H1 (cell line): ENCODE measurements at regions not wholly inside any gene's neighbourhood (a gene's known extent, or its start where the extent isn't known, plus 50 kb on each side); places are given as distances from the start of the nearest gene placed in this dataset.

ENCODE experiments used
- CTCF ChIA-PET: fragments of 300-600 bp; sonication (Branson Sonifier 250); formaldehyde crosslinking; loops from one replicate; lab custom pipeline; 2021; ENCODE audit not compliant: partially characterized antibody; lab: Charles Lee
- POLR2A ChIA-PET: fragments of 300-600 bp; sonication (Branson Sonifier 250); formaldehyde crosslinking; loops from one replicate; lab custom pipeline; 2021; ENCODE audit warnings: inconsistent platforms; ENCODE audit not compliant: partially characterized antibody; lab: Charles Lee
- DNase-seq, 2 experiments: peaks; one replicate each; pipeline versions ENCODE4 v3.0.0 to v3.0.0-alpha.2; 2010 to 2022; ENCODE audit warnings: low spot score in 2 of 2, low read depth in 1 of 2, mixed read lengths in 1 of 2
- FAIRE-seq: peaks from 2 replicates; lab custom pipeline; 2011; peaks lifted over from hg19 to GRCh38; lab: Jason Lieb, UNC
- H2AFZ ChIP-seq: 2 replicates; pipeline ENCODE4 v1.8.1; 2012; ENCODE audit warnings: low read length, inconsistent platforms
- H2AK5ac ChIP-seq: 2 replicates; pipeline ENCODE4 v1.6.1; 2013; ENCODE audit warnings: low read depth, low read length
- H2BK120ac ChIP-seq: replicated peaks from 2 replicates; pipeline ENCODE3; 2013; ENCODE audit warnings: low read depth, low read length, inconsistent platforms
- H2BK12ac ChIP-seq: 2 replicates; pipeline ENCODE4 v1.6.1; 2013; ENCODE audit warnings: low read depth, low read length
- H2BK15ac ChIP-seq: 2 replicates; pipeline ENCODE4 v1.6.1; 2013; ENCODE audit warnings: low read length
- H2BK20ac ChIP-seq: 2 replicates; pipeline ENCODE4 v1.6.1; 2013; ENCODE audit warnings: low read length
- H2BK5ac ChIP-seq: 2 replicates; pipeline ENCODE4 v1.6.1; 2013; ENCODE audit warnings: low read depth, low read length
- H3K14ac ChIP-seq: 2 replicates; pipeline ENCODE4 v1.6.1; 2013; ENCODE audit warnings: inconsistent platforms; ENCODE audit not compliant: insufficient read length
- H3K18ac ChIP-seq: 2 replicates; pipeline ENCODE4 v1.6.1; 2013; ENCODE audit warnings: low read length; ENCODE audit errors: extremely low read depth
- H3K23ac ChIP-seq: 2 replicates; pipeline ENCODE4 v1.6.1; 2013; ENCODE audit warnings: inconsistent platforms; ENCODE audit not compliant: insufficient read length
- H3K23me2 ChIP-seq: 2 replicates; pipeline ENCODE4 v1.6.1; 2013; ENCODE audit warnings: low read depth, low read length
- H3K27ac ChIP-seq: 2 replicates; pipeline ENCODE4 v1.6.1; 2011; ENCODE audit warnings: low read depth, low read length, inconsistent platforms
- H3K27me3 ChIP-seq, 4 experiments: replicated peaks in 1 of 4; 1 replicate in 1 of 4; 2 replicates in 3 of 4; pipeline versions ENCODE4 v1.6.1 to v1.8.1; 2011 to 2013; ENCODE audit warnings: low read length in 3 of 4, mild to moderate bottlenecking in 3 of 4, inconsistent platforms in 2 of 4, mixed read lengths in 2 of 4, moderate library complexity in 1 of 4; ENCODE audit not compliant: control insufficient read depth in 3 of 4, insufficient read depth in 3 of 4; ENCODE audit errors: extremely low read depth in 1 of 4
- H3K36me3 ChIP-seq, 4 experiments: 2 replicates each; pipeline versions ENCODE4 v1.6.1 to v1.8.1; 2011 to 2013; ENCODE audit warnings: mild to moderate bottlenecking in 4 of 4, low read length in 3 of 4, moderate library complexity in 2 of 4, control low read depth in 1 of 4, inconsistent platforms in 1 of 4; ENCODE audit not compliant: insufficient read depth in 4 of 4, control insufficient read depth in 2 of 4
- H3K4ac ChIP-seq: replicated peaks from 2 replicates; pipeline ENCODE3; 2013; ENCODE audit warnings: low read length, low read depth, mixed read lengths, inconsistent platforms; ENCODE audit not compliant: insufficient read length
- H3K4me1 ChIP-seq, 4 experiments: replicated peaks in 1 of 4; 1 replicate in 1 of 4; 2 replicates in 3 of 4; pipeline versions ENCODE4 v1.6.1 to v1.8.1; 2011 to 2013; ENCODE audit warnings: low read length in 3 of 4, inconsistent platforms in 2 of 4, mixed read lengths in 1 of 4; ENCODE audit not compliant: insufficient read depth in 4 of 4, control insufficient read depth in 3 of 4
- H3K4me2 ChIP-seq, 2 experiments: 2 replicates each; pipeline versions ENCODE4 v1.6.1 to v1.8.1; 2011 to 2013; ENCODE audit warnings: low read depth in 2 of 2, low read length in 2 of 2, control low read depth in 1 of 2, inconsistent platforms in 1 of 2, mild to moderate bottlenecking in 1 of 2; ENCODE audit not compliant: insufficient read depth in 1 of 2
- H3K4me3 ChIP-seq, 4 experiments: fragments of 200-600, 300-600 bp in 1 of 4; sonication (generic), shearing (Covaris generic), sonication (Bioruptor Twin) in 1 of 4; 2 replicates each; pipeline versions ENCODE4 v1.5.1 to v1.8.1; 2011 to 2016; ENCODE audit warnings: low read length in 4 of 4, low read depth in 3 of 4, control low read depth in 2 of 4, inconsistent platforms in 2 of 4, mild to moderate bottlenecking in 2 of 4, mixed read lengths in 1 of 4, moderate library complexity in 1 of 4; ENCODE audit not compliant: insufficient read depth in 2 of 4; ENCODE audit errors: extremely low read depth in 1 of 4
- H3K56ac ChIP-seq: replicated peaks from 2 replicates; pipeline ENCODE3; 2013; ENCODE audit warnings: low read depth, mild to moderate bottlenecking, mixed read lengths, low read length, inconsistent platforms; ENCODE audit not compliant: insufficient read length
- H3K79me1 ChIP-seq: 2 replicates; pipeline ENCODE4 v1.6.1; 2013; ENCODE audit warnings: low read depth, low read length, control low read depth
- H3K79me2 ChIP-seq, 2 experiments: 2 replicates each; pipeline versions ENCODE4 v1.6.1 to v1.8.1; 2012 to 2013; ENCODE audit warnings: low read length in 2 of 2, mild to moderate bottlenecking in 2 of 2, inconsistent platforms in 1 of 2; ENCODE audit not compliant: insufficient read depth in 2 of 2, control insufficient read depth in 1 of 2
- H3K9ac ChIP-seq, 4 experiments: replicated peaks in 1 of 4; 1 replicate in 1 of 4; 2 replicates in 3 of 4; pipeline versions ENCODE4 v1.6.1 to v1.8.1; 2011 to 2013; ENCODE audit warnings: low read depth in 3 of 4, low read length in 3 of 4, control low read depth in 2 of 4, mild to moderate bottlenecking in 2 of 4, moderate library complexity in 2 of 4, inconsistent platforms in 1 of 4; ENCODE audit errors: extremely low read depth in 1 of 4
- H3K9me3 ChIP-seq, 2 experiments: 2 replicates each; pipeline versions ENCODE4 v1.6.1 to v1.8.1; 2012 to 2013; ENCODE audit warnings: mild to moderate bottlenecking in 2 of 2, moderate library complexity in 2 of 2, control low read depth in 1 of 2, inconsistent platforms in 1 of 2, low read depth in 1 of 2, low read length in 1 of 2, mixed read lengths in 1 of 2; ENCODE audit not compliant: insufficient read depth in 2 of 2
- H4K20me1 ChIP-seq, 2 experiments: replicated peaks in 1 of 2; 2 replicates each; pipeline versions ENCODE3 to v1.8.1; 2011 to 2013; ENCODE audit warnings: inconsistent platforms in 2 of 2, low read length in 2 of 2, mild to moderate bottlenecking in 1 of 2; ENCODE audit not compliant: insufficient read depth in 2 of 2, control insufficient read depth in 1 of 2
- H4K5ac ChIP-seq: 2 replicates; pipeline ENCODE4 v1.6.1; 2013; ENCODE audit warnings: low read length, low read depth, mixed read lengths, inconsistent platforms; ENCODE audit not compliant: insufficient read length
- H4K8ac ChIP-seq: 2 replicates; pipeline ENCODE4 v1.8.0; 2013; ENCODE audit warnings: mild to moderate bottlenecking, moderate library complexity, low read length, inconsistent platforms; ENCODE audit not compliant: insufficient read depth; ENCODE audit errors: extremely low read depth
- H4K91ac ChIP-seq: replicated peaks from 2 replicates; pipeline ENCODE3; 2013; ENCODE audit warnings: low read length, mixed read lengths, inconsistent platforms; ENCODE audit not compliant: insufficient read length
- BACH1 ChIP-seq: IDR thresholded peaks from 2 replicates; pipeline ENCODE4 v1.6.1; 2012; ENCODE audit warnings: low read length, improper control_type of control experiment
- EGR1 ChIP-seq: IDR thresholded peaks from 2 replicates; pipeline ENCODE4 v1.6.1; 2011; ENCODE audit warnings: low read depth, low read length, borderline replicate concordance
- HDAC2 ChIP-seq, 2 experiments: fragments of 300-600 bp in 1 of 2; sonication (generic) in 1 of 2; IDR thresholded peaks; 2 replicates each; pipeline ENCODE4 v1.6.1; 2011 to 2012; ENCODE audit warnings: low read depth in 2 of 2, low read length in 2 of 2, mild to moderate bottlenecking in 2 of 2, moderate library complexity in 2 of 2, borderline replicate concordance in 1 of 2, inconsistent platforms in 1 of 2
- SIX5 ChIP-seq: IDR thresholded peaks from 2 replicates; pipeline ENCODE4 v1.6.1; 2011; ENCODE audit warnings: mild to moderate bottlenecking, low read depth, low read length
- TAF1 ChIP-seq: IDR thresholded peaks from 2 replicates; pipeline ENCODE4 v1.6.1; 2011; ENCODE audit warnings: mild to moderate bottlenecking, low read depth, low read length
- TAF7 ChIP-seq: optimal IDR thresholded peaks from 2 replicates; pipeline ENCODE3; 2011; ENCODE audit warnings: low read depth, mild to moderate bottlenecking, inconsistent platforms, low read length, moderate library complexity, borderline replicate concordance
- WGBS, 2 experiments: shearing (Covaris generic) in 1 of 2; methylation state at CpG; one replicate each; pipeline versions ENCODE4 v1.1.6 to v1.1.7; 2013 to 2015; ENCODE audit warnings: low lambda C conversion rate in 2 of 2, mixed read lengths in 2 of 2, inconsistent platforms in 1 of 2, low coverage in 1 of 2, missing lambda C conversion rate in 1 of 2; ENCODE audit not compliant: insufficient replicate concordance in 2 of 2, insufficient coverage in 1 of 2, insufficient read length in 1 of 2; ENCODE audit errors: extremely low coverage in 1 of 2, missing lambda C conversion rate in 1 of 2; 5-methylcytosine and 5-hydroxymethylcytosine counted together

DNA sequence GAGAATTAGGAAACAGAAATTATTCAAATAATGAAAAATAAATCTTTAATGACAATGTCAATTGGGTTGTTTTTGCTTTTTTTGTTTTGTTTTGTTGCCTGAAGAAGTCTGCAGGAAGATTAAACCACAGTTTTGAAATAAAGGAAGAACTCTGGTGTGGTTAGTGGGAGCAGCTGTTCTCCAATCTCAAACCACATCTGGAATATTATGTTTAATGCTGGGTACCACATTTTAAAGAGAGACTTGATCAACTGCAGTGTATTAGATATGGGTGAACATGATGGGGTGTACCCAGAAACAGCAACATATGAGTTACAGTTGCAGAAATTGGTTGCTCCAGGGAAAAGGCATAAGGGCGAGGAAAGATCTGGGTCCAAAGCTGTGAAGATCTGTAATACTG is 171.2 kb upstream of the RPL34 start:
- H2BK12ac ChIP-seq: no peak overlapping the region
- WGBS, 2 experiments: 79% methylated on average over 1 of the region's 1 CpG; no CpG with 5 or more reads in 1 of the 2 experiments
- H3K27me3 ChIP-seq: no peaks in the 10 kb centered on the region
- no peaks in the 10 kb centered on the region for H3K79me1 ChIP-seq
- H2BK5ac ChIP-seq: no peak overlapping the region
- H4K91ac ChIP-seq: no peak overlapping the region
- FAIRE-seq (no peak), DNase-seq (no peak)
- H3K4me3 ChIP-seq: no peak overlapping the region
- no peak overlapping the region for H2AFZ ChIP-seq
- H4K8ac ChIP-seq: no peak overlapping the region
- H3K4me1 ChIP-seq: no peaks in the 10 kb centered on the region
- no peak overlapping the region for H3K27ac ChIP-seq
- no peak overlapping the region for H2BK20ac ChIP-seq
- no peaks in the 10 kb centered on the region for H3K36me3 ChIP-seq
- no peak overlapping the region for H3K18ac ChIP-seq
- POLR2A ChIA-PET: no interaction called here
- no peak overlapping the region for H3K56ac ChIP-seq
- no peak overlapping the region for H3K4me2 ChIP-seq
- no peak overlapping the region for H3K23ac ChIP-seq
- H2AK5ac ChIP-seq: no peak overlapping the region
- no peaks in the 10 kb centered on the region for H3K23me2 ChIP-seq
- H3K14ac ChIP-seq: no peak overlapping the region
- H2BK15ac ChIP-seq: no peak overlapping the region
- H2BK120ac ChIP-seq: no peak overlapping the region
- TF ChIP-seq BACH1 (no peak), TAF1 (no peak), EGR1 (no peak), SIX5 (no peak), HDAC2 (IDR thresholded peaks at IDR 0.05; ENCODE audit: borderline replicate concordance in 1 of 2, low read depth in 2 of 2, low read length in 2 of 2) (no peak), TAF7 (no peak)
- H3K9ac ChIP-seq: no peak overlapping the region
- no peak overlapping the region for H4K5ac ChIP-seq
- no peaks in the 10 kb centered on the region for H3K79me2 ChIP-seq
- H4K20me1 ChIP-seq: no peaks in the 10 kb centered on the region
- H3K9me3 ChIP-seq: no peaks in the 10 kb centered on the region
- CTCF ChIA-PET: no interaction called here
- H3K4ac ChIP-seq: no peak overlapping the region
